NCI-H1417 (cell line): ENCODE measurements at regions not wholly inside any gene's neighbourhood (a gene's known extent, or its start where the extent isn't known, plus 50 kb on each side); places are given as distances from the start of the nearest gene placed in this dataset.
A peak's percentile ranks its signal among the peaks of the same experiment; 100 is the strongest.

Source experiments
- DNase-seq, 3 experiments: peaks; one replicate each; lab custom pipeline; 2025; lab: John Stamatoyannopoulos, UW

- no peak for DNase-seq
These were observed 546.4 kb downstream of the OMA1 start for GRCh38 chr1:58000116-58000515.

- no peak for DNase-seq
These were observed 550.1 kb downstream of the OMA1 start for GRCh38 chr1:57996400-57996799.

- no peak for DNase-seq
These were observed 555.2 kb downstream of the OMA1 start for GRCh38 chr1:57991289-57991688.

- no peak for DNase-seq
These were observed 556.6 kb downstream of the OMA1 start for GRCh38 chr1:57989877-57990276.

- no peak for DNase-seq
These were observed 559.0 kb downstream of the OMA1 start for GRCh38 chr1:57987523-57987922.

- no peak for DNase-seq
These were observed 560.1 kb downstream of the OMA1 start for GRCh38 chr1:57986432-57986831.

GRCh38 chr1:57984277-57984676 lies 560.4 kb upstream of the DAB1 start:
- DNase-seq = no peak

- DNase-seq = no peak
These were observed 559.6 kb upstream of the DAB1 start for GRCh38 chr1:57983441-57983840.

GRCh38 chr1:57982852-57983251 lies 559.0 kb upstream of the DAB1 start:
- DNase-seq = no peak

- DNase-seq = peak in 1 of 3 experiments; percentile 54
These were observed 552.4 kb upstream of the DAB1 start for GRCh38 chr1:57976216-57976615.

- no peak for DNase-seq
These were observed 544.5 kb upstream of the DAB1 start for GRCh38 chr1:57968321-57968720.

GRCh38 chr1:57966751-57967406 lies 543.0 kb upstream of the DAB1 start:
- DNase-seq = no peak

- no peak for DNase-seq
These were observed 542.5 kb upstream of the DAB1 start for GRCh38 chr1:57966340-57966739.

GRCh38 chr1:57963581-57963980 lies 539.7 kb upstream of the DAB1 start:
- DNase-seq = peak; percentile 8 to 92 (median 66)

- no peak for DNase-seq
These were observed 535.8 kb upstream of the DAB1 start for GRCh38 chr1:57959531-57960241.

- no peak for DNase-seq
These were observed 533.7 kb upstream of the DAB1 start for GRCh38 chr1:57957576-57957975.

- DNase-seq = no peak
These were observed 527.5 kb upstream of the DAB1 start for GRCh38 chr1:57951390-57951789.

- DNase-seq = no peak
These were observed 525.3 kb upstream of the DAB1 start for GRCh38 chr1:57949168-57949567.

GRCh38 chr1:57947471-57947870 lies 523.6 kb upstream of the DAB1 start:
- DNase-seq = no peak

- DNase-seq = no peak
These were observed 521.2 kb upstream of the DAB1 start for GRCh38 chr1:57945045-57945444.

- DNase-seq = peak in 1 of 3 experiments; percentile 37
These were observed 519.5 kb upstream of the DAB1 start for GRCh38 chr1:57943365-57943764.

- no peak for DNase-seq
These were observed 510.9 kb upstream of the DAB1 start for GRCh38 chr1:57934745-57935144.

GRCh38 chr1:57927003-57927402 lies 503.1 kb upstream of the DAB1 start:
- no peak for DNase-seq

- DNase-seq = no peak
These were observed 502.2 kb upstream of the DAB1 start for GRCh38 chr1:57926025-57926552.
